ENCODE measurements at regions not wholly inside any gene's neighbourhood (a gene's known extent, or its start where the extent isn't known, plus 50 kb on each side); places are given as distances from the start of the nearest gene placed in this dataset.

DNA sequence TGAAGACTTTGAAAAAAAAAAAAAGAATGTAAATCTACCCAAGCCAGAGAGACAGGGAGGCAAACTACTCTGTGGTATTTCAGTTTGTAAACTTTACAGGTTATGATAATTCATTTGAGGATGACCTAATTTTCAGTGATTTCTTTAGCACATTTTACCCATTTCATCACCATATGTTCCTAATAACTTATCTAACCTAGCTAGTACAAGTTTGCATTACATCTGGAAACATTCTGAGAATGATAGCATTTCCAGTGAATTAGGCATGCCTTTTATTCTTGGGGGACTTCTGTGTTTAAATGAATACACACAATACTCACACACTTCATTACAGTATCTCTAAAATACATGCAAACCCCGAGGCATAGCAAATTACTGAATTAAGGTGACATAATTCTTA, 1055.5 kb downstream of the PCDH18 start:
- no peak for DNase-seq

DNA sequence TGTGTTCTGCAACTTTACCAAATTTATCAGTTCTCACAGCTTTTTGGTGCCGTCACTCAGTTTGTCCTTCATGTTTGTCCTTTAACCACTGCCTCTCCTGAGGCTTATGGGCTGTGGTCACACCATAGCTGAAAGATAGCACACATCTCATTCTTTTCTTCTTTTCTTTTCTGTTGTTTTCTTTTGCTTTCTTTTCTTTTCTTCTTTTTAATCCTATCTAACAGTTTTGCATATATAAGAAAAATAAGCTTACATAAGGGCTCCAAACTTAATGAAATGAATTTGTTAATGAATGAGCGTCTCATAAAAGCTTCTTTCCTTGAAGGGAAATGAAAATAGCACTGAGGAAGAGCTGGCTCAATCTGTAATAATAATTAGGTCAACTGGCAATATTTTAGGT, 1061.2 kb downstream of the PCDH18 start:
- no peak for DNase-seq

DNA sequence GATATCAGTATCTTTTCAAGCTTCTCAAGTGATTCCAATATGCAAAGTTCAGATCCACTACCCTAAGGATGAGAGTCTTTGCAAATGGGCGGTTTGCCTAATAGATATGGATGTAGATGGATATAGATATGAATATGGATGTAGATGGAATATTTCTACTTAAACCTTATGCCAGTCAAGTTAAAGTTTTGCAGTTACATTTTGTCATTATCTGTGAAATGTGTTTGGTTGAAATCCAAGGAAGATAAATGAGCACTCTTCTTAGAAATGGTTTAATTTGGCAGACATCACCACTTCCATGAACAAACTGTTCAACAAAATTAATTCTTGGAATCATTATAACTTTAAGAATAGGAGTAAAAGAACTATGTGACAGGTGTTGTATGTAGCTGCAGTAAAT, 1066.6 kb downstream of the PCDH18 start:
- DNase-seq: no peak

DNA sequence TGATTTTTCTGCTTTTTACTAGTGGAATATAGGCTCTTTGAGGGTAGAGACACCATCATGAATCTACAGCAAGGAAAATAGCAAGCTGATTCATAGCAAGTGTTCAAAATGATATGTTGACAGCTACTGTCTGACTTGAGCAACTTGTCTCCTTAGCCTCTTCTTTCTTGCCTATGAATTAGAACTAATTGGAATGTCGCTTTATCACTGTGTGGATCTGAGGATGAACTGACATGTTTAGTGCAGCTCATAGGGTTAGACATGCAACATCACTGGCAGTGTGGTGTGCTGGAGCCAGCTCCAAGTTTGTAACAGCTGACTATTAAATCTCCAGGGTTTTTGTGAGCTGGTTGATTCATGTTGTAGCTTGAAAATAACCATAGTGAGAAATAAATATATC, 1068.4 kb downstream of the PCDH18 start:
- no peak for DNase-seq

DNA sequence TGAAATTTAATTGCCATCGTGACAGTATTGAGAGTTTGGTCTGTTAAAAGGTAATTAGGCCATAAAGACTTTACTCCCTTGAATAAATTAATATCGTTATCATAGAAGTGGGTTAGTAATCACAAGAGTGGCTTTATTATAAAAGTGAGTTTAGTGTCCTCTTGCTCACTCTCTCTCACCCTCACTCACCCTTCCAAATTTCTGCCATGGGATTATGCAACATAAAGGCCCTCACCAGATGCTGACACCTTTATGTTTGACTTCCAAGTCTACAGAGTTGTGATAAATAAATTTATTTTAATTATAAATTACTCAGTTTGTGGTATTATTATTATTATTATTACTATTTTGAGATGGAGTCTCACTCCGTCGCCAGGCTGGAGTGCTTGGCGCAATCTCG, 1070.8 kb downstream of the PCDH18 start:
- DNase-seq: no peak

DNA sequence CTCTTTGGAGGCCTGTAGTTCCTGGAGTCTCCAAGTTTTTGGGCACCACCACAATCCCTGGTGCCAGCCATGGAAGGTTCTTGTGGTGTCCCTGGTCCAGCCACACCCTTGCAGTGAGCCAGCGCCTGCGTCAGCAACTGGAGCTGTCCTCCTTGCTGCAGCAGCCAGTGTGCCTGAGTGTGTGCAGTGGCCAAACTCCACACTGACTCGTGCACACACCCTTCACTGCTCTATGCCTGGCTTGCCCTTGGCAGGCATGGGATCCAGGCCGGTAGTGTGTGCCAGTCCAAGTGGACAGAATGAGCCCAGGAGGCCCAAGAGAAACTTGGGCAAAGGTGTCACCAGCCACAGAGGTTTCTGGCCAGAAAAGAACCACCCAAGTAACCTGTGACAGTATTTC, 1074.0 kb downstream of the PCDH18 start:
- no peak for DNase-seq

DNA sequence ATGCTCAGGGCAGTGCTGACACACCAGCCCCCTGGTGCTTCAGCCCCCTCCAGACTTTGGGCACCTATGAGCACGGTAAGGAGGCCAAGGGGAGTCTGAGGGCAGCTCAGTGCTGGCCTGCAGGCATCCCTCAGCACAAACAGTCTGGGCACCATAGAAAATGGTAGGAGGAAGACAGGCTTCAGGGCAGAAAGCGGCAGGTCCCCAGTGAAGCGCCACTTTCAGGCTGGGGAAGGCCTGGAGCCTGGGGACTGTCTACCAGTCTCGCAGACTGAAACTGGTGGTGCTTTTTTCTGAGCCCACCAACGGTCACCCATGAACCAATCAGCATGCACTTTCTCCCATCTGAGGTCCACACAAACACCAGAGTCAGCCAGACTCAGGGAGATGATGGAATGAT, 1074.7 kb downstream of the PCDH18 start:
- no peak for DNase-seq

DNA sequence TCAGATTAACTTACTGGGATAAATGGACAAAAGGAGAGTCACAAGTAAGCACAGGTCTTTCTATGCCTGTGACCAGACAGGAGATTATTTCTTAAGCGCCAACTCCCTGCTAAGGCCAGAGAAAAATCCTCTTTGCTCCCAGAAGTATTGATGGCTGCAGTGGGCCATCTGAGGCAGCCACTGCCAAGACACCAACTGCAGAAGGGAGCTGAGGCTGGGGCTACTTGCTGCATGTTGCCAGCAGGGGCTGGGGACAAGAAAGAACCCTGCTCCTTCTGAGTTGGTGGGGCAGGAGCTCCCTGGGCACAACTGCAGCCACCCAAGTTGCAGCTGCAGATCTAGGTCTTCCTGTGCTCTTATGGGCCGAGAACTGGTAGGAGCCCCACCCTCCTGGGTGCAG, 1075.3 kb downstream of the PCDH18 start:
- DNase-seq: no peak

DNA sequence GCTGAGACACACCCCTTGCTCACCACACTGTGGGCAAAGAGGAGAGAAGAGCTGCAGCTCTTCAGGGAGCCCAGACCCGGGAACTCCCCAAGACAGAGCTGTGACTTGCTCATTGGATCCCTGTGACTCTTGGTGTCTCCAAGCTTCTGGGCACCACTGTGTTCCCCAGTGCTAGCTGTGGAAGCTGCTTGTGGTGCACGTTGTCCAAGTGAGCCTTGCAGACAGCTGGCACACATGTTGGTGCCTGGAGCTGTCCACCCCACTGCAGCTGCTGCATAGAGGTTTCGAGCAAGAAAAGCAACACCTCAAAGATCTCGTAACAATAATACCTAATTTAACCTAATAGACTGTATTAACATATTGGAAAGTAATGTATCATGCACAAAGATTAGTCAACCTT, 1089.3 kb downstream of the PCDH18 start:
- no peak for DNase-seq

DNA sequence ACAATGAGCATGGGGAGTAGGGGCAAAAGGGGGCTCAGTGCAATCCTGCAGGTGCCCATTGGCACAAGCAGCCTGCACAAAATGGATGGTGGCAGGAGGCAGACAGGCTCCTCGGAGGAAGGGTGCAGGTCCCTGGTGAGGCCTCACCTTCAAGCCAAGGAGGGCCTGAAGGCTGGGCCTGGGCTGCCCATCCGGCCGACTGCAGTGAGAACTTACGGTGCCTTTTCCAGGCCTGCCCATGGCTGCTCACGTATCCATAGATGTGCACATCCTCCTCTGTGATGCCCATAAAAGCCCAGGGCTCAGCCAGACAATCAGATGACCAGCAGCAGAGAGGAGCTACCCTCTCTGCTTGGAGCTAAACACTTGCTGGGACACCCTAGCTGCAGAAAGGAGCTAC, 1089.8 kb downstream of the PCDH18 start:
- DNase-seq: no peak

DNA sequence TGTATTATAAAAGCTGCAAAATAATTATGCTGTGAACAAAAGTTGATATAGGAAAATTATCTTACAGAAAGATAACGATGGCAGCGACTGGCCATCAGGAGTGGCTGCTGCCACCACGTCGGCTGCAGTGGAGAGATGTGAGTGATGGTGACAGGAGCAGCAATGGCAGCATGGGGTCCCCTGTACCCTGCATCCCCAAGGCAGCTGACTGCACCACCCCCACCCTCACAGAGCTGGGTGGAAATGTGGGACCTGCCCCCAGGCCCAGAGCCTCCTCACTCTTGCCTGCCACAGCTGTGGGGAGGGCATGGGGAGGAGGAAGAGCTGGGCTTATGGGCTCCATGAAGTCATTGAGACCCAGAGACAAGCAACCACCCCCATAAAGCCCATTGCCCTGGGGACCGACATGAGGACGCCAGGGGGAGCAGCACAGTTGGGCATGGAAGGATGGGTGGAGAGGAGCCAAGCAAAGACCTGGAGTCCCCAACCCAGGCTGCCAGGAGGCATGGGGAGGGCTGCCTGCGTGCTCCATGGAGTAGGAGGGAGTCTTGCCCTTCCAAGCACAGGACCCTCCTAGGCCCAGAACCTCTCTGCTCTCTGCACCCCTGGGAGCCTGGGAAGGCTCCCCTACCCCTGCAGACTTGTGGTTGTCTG, 1090.5 kb downstream of the PCDH18 start:
- no peak for DNase-seq

DNA sequence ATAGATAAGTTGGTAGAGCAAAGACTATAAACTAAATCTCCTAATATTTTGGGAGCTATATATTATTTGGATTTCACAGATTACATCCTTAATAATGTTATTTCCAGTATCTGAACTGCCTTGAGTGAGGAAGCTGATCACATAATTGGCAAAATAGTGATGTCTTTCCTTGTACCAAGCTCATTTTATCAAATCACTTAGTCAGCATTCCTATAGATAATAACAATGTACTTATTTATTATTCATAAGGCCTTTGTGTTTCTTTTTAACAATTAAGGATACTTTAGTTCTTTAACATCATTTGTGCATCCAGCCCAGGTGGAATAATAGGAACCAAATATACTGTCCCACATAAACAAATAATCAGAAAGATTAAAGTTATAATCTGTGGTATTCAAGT, 1093.6 kb downstream of the PCDH18 start:
- no peak for DNase-seq

DNA sequence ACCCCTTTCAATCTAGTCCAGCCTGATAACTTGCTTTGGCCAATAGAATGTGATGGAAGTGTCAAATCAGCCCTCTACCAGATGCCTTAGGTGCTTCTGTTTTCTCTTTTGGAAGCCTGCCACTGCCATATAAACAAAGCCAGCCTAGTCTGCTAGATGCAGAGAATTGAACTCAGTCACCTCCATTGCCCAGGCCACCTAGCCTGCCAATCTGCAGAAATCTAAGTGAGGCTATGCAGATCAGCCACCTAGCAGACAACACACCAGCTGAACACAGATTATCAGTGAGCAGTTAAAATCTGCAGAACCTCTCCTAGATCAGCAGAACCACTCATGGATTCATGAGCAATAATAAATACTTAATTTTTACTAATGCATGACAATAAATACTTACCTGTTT, 1108.2 kb downstream of the PCDH18 start:
- DNase-seq: no peak

DNA sequence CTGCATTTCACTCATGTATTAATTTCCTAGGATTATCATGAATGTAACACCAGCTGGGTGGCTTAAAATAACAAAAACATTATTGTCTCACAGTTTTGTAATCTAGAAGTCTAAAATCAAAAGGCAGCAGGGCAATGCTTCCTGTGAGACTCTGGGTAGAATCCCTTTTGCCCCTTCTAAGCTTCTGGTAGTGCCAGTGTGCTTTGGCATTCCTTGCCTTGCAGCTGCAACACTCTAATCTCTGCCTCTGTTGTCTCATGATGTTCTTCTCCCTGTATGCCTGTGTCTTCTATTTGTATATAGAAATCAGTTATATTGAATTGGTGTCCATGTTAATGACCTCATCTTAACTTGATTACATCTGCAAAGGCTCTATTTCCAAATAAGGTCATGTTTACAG, 1117.3 kb downstream of the PCDH18 start:
- no peak for DNase-seq

DNA sequence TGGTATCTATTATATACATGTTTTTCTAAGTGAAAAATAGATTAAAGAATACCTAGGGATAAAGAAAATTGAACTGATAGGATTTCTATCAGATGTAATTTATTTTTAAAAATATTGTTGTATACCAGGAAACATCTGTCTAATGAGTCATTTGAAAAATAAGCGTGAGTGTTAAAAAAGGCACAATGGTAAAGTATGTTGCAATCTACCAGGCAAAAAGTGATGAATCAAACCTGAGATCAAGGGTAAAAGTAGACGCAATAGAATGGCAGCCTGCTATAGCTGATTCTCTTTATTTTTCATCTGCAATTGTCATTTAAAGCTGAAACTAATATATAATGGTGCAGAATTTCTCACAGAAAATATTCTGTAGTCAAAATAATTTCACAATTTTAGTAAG, 1119.6 kb downstream of the PCDH18 start:
- DNase-seq: no peak

DNA sequence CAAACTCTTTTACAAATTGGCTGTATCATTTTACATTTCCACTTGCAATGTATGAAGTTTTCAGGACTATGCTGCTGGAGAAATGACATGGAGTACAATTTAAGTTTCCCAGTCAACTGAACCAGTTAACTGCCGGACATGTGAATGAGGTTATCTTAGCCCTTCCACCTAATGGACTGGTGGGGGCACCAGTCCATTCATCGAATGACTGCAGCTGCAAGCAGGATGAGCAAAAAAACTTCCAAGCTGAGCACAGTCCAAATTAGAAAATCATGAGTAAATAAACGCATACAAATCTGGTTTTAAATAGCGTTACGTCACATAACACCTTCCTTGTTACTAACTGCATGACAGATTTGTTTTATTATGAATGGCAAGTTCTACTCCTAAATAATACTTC, 1131.5 kb downstream of the PCDH18 start:
- DNase-seq: no peak

DNA sequence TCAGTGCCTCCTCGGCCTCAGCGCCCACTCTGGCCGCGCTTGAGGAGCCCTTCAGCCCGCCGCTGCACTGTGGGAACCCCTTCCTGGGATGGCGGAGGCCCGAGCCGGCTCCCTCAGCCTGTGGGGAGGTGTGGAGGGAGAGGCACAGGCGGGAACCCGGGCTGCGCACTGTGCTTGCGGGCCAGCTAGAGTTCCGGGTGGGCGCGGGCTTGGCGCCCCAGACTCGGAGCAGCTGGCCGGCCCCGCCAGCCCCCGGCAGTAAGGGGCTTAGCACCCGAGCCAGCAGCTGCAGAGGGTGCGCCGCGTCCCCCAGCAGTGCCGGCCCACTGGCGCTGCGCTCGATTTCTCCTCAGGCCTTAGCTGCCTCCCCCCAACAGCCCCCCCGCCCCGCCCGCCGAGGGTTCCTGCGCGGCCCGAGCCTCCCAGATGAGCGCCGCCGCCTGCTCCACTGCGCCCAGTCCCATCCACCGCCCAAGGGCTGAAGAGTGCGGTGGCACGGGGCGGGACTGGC, 1137.0 kb downstream of the PCDH18 start:
- DNase-seq: no peak

DNA sequence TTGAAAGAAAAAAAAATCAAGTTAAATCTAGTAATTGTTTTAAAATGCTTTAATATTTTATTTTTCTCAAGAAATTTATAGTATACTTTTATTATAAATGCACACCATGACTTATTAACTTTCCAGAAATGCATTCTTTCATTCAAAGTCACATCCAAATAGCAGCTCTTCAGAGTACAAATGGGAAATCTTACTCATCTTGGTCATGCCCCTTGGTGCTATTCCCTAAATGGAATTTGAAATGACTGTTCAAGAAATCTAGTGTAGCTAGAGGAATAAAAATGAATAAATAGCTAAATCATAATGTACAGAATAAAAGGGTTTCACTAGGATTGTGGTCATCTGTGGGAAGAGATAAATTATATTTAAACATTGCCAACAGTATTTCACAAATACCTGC, 1139.7 kb downstream of the PCDH18 start:
- DNase-seq: no peak

DNA sequence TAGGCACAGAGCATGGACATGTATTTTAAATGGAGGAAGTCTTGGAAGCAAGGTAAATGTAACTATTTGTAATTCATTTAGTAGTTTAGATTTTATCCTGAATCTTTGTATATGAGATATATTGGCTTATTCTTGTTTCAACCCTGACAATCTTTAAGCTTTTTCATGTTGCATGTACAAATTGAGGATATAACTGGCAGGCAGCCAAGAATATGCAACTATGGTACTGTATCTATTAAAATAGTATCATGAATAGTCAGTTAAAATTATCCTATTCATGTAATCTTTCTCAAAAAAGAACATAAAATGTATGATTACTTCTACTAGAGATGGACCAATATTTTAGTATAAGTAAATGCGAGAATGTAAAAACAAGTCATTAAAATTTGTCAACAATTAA, 1141.5 kb downstream of the PCDH18 start:
- no peak for DNase-seq

DNA sequence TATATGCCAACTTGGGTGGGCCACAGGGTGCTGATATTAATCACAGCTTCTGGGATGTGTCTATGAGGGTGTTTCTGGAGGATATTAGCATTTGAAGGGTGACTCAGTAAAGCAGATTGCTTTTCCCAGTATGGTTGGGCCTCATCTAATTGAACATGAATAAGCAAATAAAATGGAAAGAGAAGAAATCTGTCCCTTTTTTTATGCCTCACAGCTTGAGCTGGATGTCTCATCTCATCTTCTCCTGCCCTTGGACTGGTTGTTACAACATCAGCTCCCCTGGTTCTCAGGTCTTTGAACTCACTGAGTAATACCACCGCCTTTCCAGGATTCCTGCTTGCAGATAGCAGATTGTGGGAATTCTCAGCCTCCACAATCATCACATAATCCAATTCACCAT, 1149.2 kb downstream of the PCDH18 start:
- no peak for DNase-seq

DNA sequence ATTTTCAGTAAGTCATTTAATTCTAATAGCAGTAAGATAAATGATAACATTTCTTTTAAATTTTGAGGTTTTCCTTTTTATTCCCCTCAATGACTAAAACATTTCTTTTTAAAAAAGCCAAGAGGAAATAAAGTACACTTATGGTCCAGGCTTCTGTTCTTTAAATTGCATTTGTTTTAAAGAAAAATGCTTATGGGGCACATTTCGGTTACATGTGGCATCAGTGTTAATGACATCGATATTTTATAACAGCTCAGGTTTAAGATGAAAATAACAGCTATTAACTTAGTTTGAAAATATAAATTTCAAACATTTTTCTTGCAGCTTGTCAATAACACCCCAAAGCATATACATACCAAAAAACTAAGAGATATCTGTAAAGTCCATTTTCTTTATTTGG, 1161.1 kb downstream of the PCDH18 start:
- DNase-seq: no peak

DNA sequence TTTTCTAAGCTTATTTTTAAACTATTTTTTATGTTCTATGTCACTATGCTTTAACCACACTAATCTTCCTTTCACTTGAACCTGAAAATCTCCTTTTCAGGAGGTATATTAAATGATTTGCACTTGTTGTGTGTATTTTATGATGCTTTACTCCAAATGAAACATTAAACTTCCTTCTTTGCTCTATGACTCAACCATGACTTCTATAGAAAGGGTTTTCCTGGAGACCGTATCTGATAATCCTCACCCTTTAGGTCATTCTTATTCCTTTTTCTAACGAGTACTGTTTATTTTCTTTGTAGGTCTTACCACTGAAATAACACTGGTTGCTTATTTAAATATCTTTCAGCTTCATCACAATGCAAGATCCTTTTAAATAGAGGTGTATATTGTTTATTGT, 1163.2 kb downstream of the PCDH18 start:
- no peak for DNase-seq

DNA sequence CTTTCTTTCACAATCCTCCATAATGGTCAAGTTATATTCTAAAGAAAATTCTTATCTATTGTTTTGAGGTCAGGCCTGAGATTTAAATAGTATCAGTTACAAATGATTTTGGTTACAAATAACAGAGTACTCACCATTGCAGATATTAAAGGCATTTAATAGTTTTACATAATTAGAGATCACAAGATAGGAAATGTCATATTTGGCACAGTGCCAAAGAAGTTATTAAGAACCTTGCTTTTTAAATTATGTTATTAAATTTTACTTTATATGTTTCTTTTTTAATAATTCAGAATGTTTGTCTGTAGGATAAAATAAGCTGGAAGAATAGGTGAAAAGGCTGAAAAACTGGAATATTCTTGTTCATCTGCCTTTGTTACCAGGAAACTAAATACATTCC, 1174.7 kb downstream of the PCDH18 start:
- DNase-seq: no peak

DNA sequence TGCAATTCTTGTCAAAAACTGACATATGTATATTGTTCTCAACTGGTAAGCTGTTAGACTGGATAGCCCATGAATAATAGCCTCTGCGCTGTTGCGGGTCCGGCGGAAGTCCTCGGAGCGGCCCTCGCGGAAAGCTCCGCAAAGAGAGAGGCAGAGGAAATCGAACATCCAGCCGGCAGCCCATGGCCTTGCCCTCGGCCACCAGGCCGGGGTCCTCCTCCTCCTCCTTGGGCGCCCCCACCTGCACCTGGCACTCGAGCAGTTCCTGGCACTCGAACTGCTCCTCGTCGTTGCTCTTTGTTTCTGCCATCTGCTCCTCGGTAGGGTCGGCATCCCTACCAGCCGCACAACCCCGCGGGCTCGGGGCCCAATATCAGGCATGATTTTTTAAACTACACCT, 1176.3 kb downstream of the PCDH18 start:
- no peak for DNase-seq

DNA sequence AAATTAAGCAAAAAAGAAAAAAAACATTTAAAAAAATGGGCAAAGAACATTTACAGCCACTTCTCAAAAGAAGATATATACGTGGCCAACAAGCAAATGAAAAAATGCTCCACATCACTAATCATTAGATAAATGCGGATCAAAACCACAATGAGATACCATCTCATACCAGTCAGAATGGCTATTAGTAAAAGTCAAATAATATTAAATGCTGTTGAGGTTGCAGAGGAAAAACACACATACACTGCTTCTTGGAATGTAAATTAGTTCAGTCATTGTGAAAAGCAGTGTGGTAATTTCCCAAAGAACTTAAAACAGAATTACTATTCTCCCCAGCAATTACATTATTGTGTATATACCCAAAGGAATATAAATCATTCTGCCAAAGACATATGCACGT, 1189.0 kb downstream of the PCDH18 start:
- no peak for DNase-seq

DNA sequence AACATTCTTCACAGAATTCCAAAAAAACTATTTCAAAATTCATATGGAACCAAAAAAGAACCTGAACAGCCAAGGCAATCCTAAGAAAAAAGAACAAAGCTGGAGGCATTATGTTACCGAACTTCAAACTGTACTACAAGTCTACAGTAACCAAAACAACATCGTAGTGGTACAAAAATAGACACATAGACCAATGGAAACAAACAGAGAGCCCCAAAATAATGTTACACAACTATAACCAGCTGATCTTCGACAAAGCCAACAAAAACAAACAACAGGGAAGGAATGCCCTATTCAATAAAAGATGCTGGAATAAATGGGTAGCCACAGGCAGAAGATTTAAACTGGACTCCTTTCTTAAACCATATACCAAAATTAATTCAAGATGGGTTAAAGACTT, 1189.6 kb downstream of the PCDH18 start:
- no peak for DNase-seq
